GM18520 (cell line): ENCODE measurements at regions not wholly inside any gene's neighbourhood (a gene's known extent, or its start where the extent isn't known, plus 50 kb on each side); places are given as distances from the start of the nearest gene placed in this dataset.

Experiments
- ATAC-seq: cut with Tn5 transposase; IDR thresholded peaks from one replicate; pipeline ENCODE4 v1.9.1; 2021; ENCODE audit not compliant: unreplicated experiment

- no peak for ATAC-seq
Measured at GRCh38 chr4:56209767-56210166, 177.5 kb downstream of the AASDH start.

DNA sequence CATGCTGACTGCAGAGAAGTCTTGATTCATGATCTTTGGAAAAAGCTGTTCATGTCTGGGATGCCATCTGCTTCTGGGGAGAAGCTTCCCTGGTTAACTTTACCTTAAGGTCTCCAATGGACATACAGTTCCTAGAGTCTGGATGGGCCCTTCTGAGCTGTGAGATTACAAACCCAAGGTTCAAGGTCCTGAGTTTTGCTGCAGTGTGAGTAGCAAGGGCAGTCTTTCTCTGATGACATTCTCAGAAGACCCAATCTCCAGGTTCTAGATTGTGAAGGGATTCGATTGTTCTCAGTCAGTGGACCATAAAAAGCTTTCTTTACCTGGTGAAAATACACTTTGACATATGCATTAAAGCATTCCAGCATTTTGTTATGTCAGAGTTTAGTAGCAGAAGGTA lies 179.2 kb downstream of the AASDH start:
- ATAC-seq = no peak

DNA sequence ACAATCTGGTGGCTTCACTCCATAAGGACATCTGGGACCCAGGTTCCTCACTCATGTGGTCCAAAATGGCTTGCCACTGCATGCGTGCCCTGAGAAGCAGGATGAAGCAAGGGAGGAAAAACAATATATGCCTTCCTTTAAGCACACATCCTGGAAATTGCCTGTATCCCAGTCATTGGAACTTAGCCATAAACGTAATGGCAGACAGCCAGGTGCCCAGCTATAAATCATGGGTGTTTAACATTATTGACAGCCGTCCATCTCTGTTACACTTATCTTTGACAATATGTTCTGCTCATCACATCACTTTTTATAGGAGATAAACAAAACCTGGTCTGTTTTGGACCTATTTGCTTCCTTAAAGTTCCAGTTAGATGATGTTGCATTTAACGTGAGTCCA lies 181.0 kb downstream of the AASDH start:
- no peak for ATAC-seq

DNA sequence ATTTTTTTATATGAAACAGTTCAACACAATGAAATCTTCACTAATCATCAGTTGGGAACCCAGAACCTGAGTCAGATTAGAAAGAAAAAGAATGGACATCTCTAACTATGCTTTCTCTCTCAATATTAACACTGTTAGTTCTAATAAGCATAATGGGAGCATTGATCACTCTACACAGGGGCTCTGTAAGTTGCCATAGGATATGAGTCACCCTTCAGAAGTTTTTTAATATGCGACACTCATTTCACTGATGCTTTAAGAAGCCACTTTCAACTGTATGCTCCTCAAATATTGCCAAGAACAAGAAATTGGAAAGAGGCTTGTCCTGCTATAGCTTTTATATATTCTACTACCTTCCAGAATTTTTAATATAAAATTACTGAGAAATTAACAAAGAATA lies 187.0 kb downstream of the AASDH start:
- peak; percentile 48 for ATAC-seq

GRCh38 chr4:56198265-56198664 lies 189.0 kb downstream of the AASDH start:
- ATAC-seq = no peak

- ATAC-seq = no peak
Measured at GRCh38 chr4:56197387-56197786, 189.9 kb downstream of the AASDH start.

DNA sequence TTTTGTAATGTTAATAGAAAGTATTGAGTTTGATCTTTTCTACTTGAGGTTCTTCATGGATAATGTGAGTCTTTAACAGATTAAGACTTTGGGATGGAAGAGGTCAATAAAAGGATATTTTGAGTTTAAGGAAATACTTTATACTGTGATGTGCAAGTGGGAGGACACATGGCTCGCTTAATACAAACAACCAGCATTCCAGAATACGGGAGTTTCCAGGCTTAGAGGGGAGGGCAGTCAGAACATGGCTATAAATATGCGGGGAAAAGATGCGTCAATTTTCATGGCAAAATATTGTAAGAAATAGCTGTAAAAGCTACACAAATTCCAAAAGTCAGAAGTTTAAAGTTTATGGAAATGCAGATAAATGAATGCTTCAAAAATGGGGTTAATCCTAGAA lies 192.3 kb downstream of the AASDH start:
- no peak for ATAC-seq

- no peak for ATAC-seq
Measured at GRCh38 chr4:56191534-56191933, 195.8 kb downstream of the AASDH start.

DNA sequence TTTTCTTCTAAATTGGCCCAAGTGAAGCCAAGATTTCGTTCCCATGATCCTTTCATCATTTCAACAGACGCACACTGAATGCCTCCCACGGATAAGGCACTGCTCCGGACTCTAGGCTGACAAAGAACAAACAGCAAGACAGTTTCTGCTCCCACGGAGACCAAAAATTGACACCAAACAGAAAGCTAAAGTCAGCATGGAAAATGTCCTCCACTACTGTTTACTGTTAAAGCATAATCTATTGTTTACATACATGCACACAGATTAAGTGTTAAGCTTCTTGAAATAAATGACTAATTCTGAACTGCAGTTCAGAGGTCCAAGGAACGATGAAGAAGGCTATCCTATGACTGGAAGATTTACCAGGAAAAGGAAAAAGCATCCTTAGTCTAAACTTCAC lies 199.6 kb downstream of the AASDH start:
- ATAC-seq = no peak

DNA sequence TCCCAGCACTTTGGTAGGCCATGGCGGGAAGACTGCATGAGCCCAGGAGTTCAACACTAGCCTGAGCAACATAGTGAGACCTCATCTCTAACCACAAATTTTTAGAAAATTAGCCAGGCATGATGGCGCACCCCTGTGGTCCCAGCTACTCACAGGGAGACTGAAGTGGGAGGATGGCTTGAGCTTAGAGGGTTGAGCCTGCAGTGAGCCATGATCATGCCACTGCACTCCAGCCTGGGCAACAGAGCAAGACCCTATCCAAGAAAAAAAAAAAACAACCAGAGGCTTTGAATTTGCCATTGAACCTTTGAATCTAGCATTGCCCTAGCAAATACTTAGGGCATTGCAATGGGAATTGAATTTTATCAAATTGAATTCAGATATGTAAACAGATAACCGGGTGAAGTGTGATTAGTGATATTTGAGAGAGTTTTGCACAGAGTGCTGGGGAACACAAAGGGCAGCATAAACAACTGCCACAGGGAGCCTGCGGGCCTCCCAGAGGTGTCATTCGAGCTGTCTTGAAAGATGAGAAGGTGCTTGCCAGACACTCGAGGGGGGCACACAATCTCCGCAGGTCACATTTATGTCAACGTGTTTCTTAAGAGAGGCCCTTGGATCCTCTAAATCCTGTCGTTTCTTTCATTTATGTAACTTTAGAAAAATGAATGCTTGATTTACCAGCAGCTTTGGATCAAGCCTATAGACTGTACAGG lies 200.3 kb downstream of the AASDH start:
- no peak for ATAC-seq

DNA sequence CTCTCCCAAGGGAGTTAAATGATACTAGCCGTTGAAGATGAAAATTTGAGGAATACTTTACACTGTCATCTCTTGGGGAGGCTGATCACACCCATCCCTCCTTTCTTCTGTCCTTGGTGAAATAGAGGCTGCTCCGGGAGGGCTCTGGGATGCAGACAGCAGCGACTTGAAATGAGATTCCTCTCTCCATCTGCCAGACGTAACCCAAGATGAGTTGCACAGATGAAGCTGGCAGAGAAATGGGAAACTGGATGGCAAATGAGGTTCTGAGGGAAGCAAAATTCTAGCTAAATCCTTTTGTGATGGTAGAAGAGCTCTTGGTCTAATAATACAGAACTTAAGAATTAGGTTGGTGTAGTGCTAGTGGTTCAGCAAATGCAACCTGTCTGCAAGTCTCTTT lies 201.4 kb downstream of the AASDH start:
- ATAC-seq = no peak

DNA sequence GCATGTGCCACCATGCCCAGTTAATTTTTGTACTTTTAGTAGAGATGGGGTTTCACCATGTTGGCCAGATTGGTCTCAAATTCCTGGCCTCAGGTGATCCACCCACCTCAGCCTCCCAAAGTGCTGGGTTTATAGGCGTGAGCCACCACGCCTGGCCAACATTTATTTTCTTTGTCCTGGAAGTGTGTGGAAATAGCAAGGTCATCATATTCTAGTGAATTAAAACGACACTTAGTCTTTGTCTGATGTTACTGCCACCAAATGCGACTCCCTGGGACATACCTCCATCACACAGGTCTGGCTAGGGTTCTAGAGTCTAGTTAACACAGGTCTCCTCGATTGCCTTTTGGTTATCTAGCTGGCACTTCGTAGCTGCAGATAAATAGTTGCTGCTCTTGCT lies 203.1 kb downstream of the AASDH start:
- no peak for ATAC-seq

- ATAC-seq = no peak
Measured at GRCh38 chr4:56183344-56183959, 203.8 kb downstream of the AASDH start.

GRCh38 chr4:56182356-56182755 lies 204.9 kb downstream of the AASDH start:
- no peak for ATAC-seq

- ATAC-seq = no peak
Measured at GRCh38 chr4:56181140-56181953, 205.9 kb downstream of the AASDH start.

- no peak for ATAC-seq
Measured at GRCh38 chr4:56169061-56169460, 218.2 kb downstream of the AASDH start.

- no peak for ATAC-seq
Measured at GRCh38 chr4:56164907-56165306, 216.2 kb downstream of the CEP135 start.

DNA sequence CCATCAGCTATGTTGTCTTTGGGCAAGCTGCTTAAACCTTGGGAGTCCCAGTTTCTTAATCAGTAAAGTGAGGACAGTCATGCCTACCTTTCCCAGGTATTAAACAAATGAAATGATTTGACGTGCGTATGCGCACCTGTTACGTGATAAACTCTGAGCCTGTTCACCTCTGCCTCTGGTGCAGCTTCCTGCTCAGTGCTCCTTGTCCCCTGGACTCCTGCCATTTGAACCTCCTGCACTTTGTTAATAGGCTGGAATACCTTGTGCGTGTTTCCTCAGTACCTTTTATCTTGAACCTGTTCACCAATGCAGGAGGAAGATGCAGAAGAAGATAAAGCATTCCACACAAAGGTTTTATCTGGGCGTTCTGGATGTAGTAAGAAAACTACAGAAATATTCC lies 211.9 kb downstream of the CEP135 start:
- no peak for ATAC-seq

DNA sequence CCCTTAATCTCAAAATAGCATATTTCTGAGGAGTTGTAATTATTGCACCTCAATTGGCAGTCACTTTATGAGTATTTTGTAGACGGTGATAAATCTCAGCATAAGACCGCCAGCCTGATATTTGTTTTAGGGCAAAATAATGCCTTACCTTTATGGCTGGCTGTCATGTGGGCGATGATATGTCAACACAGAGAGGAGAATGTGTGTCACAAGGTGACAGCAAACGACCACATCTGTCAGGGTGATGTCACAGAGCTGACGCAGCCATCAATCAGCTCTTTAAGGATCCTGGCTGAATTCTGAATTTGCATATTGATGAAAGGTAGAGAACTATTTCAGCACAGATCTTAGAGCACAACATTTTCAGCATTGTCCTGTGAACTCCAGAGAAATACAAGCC lies 209.7 kb downstream of the CEP135 start:
- no peak for ATAC-seq

DNA sequence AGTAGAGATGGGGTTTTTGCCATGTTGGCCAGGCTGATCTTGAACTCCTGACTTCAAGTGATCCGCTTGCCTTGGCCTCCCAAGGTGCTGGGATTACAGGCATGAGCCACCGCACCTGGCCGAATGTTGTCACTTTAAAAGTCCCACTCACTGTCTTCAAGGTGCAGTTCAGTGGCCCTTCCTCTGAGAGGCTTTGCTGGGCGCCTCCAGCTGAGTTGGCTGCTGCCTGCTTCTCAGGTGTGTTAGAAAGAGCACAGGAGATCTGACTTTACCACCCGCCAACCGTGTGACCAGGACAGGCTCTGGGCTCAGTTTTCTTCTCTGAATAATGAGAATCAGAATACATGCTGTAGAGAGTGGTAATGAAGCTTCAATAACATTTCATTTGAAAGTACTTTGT lies 207.4 kb downstream of the CEP135 start:
- no peak for ATAC-seq

- no peak for ATAC-seq
Measured at GRCh38 chr4:56155432-56155831, 206.7 kb downstream of the CEP135 start.

DNA sequence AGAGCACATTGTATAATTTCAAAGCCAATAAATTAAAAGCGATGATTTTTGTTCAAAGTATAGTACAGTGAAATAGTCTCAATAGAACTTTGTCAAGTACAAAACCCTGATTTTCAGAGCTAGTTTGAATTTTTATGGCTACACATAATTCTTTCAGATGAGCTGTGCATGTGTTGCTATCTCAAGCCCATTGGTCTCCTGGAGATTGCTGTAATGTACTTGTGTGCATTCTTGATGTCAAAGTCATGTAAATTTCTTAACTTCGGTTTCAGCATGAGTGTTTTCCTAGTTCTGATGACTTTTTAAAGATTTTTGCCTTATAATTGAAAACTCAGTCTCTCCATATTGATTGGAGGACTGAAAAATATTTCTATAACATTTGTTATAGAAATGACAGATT lies 200.8 kb downstream of the CEP135 start:
- no peak for ATAC-seq
